CD4-positive, CD25-positive, alpha-beta regulatory T cell (primary cell): ENCODE measurements at regions not wholly inside any gene's neighbourhood (a gene's known extent, or its start where the extent isn't known, plus 50 kb on each side); places are given as distances from the start of the nearest gene placed in this dataset.

Experiments
- ATAC-seq, 2 donors: fragments of 150-1000 bp; cut with Tn5 transposase; one replicate each; pipeline ENCODE4 v1.10.0; 2021; ENCODE audit warnings: low read depth in 2 of 2, moderate number of reproducible peaks in 2 of 2, moderate library complexity in 1 of 2
- DNase-seq, 3 donors: peaks; one replicate each; pipeline versions ENCODE4 v3.0.0 to v3.0.0-alpha.2; 2012 to 2022; ENCODE audit warnings: mixed read lengths in 1 of 3
- H3K27ac ChIP-seq: one replicate; pipeline ENCODE4 v1.7.0; 2013; ENCODE audit warnings: mild to moderate bottlenecking, low read length; ENCODE audit not compliant: insufficient read depth, poor library complexity, severe bottlenecking
- H3K27me3 ChIP-seq: one replicate; pipeline ENCODE4 v1.7.0; 2013; ENCODE audit warnings: low read length; ENCODE audit not compliant: control insufficient read depth, insufficient read depth
- H3K36me3 ChIP-seq: one replicate; pipeline ENCODE4 v1.7.0; 2013; ENCODE audit warnings: mild to moderate bottlenecking, low read length, moderate library complexity; ENCODE audit not compliant: control insufficient read depth, insufficient read depth
- H3K4me1 ChIP-seq: 2 replicates; pipeline ENCODE4 v1.7.0; 2013; ENCODE audit warnings: mild to moderate bottlenecking, low read length; ENCODE audit not compliant: insufficient read depth, control insufficient read depth, poor library complexity, severe bottlenecking
- H3K4me3 ChIP-seq: one replicate; pipeline ENCODE4 v1.7.0; 2013; ENCODE audit warnings: low read depth, mild to moderate bottlenecking, low read length, moderate library complexity
- H3K9me3 ChIP-seq, 2 experiments: 1 replicate in 1 of 2; 2 replicates in 1 of 2; pipeline ENCODE4 v1.7.0; 2013; ENCODE audit warnings: low read length in 2 of 2, mild to moderate bottlenecking in 1 of 2, moderate library complexity in 1 of 2; ENCODE audit not compliant: control insufficient read depth in 2 of 2
- H3K27ac Mint-ChIP-seq, 3 donors: one replicate each; pipeline ENCODE4 v1.8.0; 2020 to 2022; ENCODE audit warnings: mild to moderate bottlenecking in 3 of 3, mixed read lengths in 3 of 3, moderate library complexity in 2 of 3
- H3K27me3 Mint-ChIP-seq: one replicate; pipeline ENCODE4 v1.8.0; 2022; ENCODE audit warnings: mild to moderate bottlenecking, mixed read lengths
- H3K36me3 Mint-ChIP-seq: one replicate; pipeline ENCODE4 v1.8.0; 2020; ENCODE audit warnings: mixed read lengths
- H3K4me1 Mint-ChIP-seq, 4 donors: one replicate each; pipeline ENCODE4 v1.8.0; 2020 to 2022; ENCODE audit warnings: mixed read lengths in 4 of 4, mild to moderate bottlenecking in 1 of 4
- H3K4me3 Mint-ChIP-seq, 4 donors: one replicate each; pipeline ENCODE4 v1.8.0; 2020 to 2022; ENCODE audit warnings: mild to moderate bottlenecking in 4 of 4, mixed read lengths in 4 of 4, moderate library complexity in 3 of 4
- H3K9me3 Mint-ChIP-seq, 7 donors: one replicate each; pipeline ENCODE4 v1.8.0; 2020 to 2022; ENCODE audit warnings: mixed read lengths in 7 of 7, mild to moderate bottlenecking in 3 of 7, moderate library complexity in 2 of 7

- no peaks in the 10 kb centered on the region for H3K9me3 ChIP-seq
- H3K27me3 ChIP-seq = no peaks in the 10 kb centered on the region
- H3K27me3 Mint-ChIP-seq = no peaks in the 10 kb centered on the region
- ATAC-seq = no peak
- peak overlapping the region in 1 of 3 donors; percentile 13 for H3K27ac Mint-ChIP-seq
- H3K4me3 Mint-ChIP-seq = no peak overlapping the region
- H3K4me1 Mint-ChIP-seq = no peaks in the 10 kb centered on the region
- H3K27ac ChIP-seq = no peak overlapping the region
- H3K36me3 Mint-ChIP-seq = no peaks in the 10 kb centered on the region
- no peaks in the 10 kb centered on the region for H3K36me3 ChIP-seq
- H3K4me3 ChIP-seq = no peak overlapping the region
- H3K9me3 Mint-ChIP-seq = peaks cover 0 to 2% (median 0%) of the 10 kb centered on the region in 7 donors
- H3K4me1 ChIP-seq = no peaks in the 10 kb centered on the region
- no peak for DNase-seq
Observed at GRCh38 chr5:74173665-74174064, 466.9 kb downstream of the ENC1 start.

GRCh38 chr5:74173241-74173640, 467.3 kb downstream of the ENC1 start:
- no peaks in the 10 kb centered on the region for H3K9me3 ChIP-seq
- DNase-seq = no peak
- Mint-ChIP-seq H3K27me3 (no peaks in the 10 kb centered on the region), H3K9me3 (peaks cover 0 to 2% (median 0%) of the 10 kb centered on the region in 7 donors), H3K4me3 (no peak overlapping the region), H3K36me3 (no peaks in the 10 kb centered on the region), H3K27ac (peak overlapping the region in 1 of 3 donors; percentile 13), H3K4me1 (no peaks in the 10 kb centered on the region)
- no peaks in the 10 kb centered on the region for H3K4me1 ChIP-seq
- ATAC-seq = no peak
- H3K36me3 ChIP-seq = no peaks in the 10 kb centered on the region
- no peaks in the 10 kb centered on the region for H3K27me3 ChIP-seq
- H3K27ac ChIP-seq = no peak overlapping the region
- H3K4me3 ChIP-seq = no peak overlapping the region

- H3K4me3 ChIP-seq = no peak overlapping the region
- no peaks in the 10 kb centered on the region for H3K9me3 ChIP-seq
- H3K4me1 ChIP-seq = no peaks in the 10 kb centered on the region
- H3K27me3 ChIP-seq = no peaks in the 10 kb centered on the region
- H3K36me3 ChIP-seq = no peaks in the 10 kb centered on the region
- Mint-ChIP-seq H3K27ac (peak overlapping the region in 1 of 3 donors; percentile 69), H3K27me3 (peaks cover 6% of the 10 kb centered on the region), H3K4me3 (no peak overlapping the region), H3K9me3 (no peaks in the 10 kb centered on the region), H3K36me3 (no peaks in the 10 kb centered on the region), H3K4me1 (no peaks in the 10 kb centered on the region)
- no peak overlapping the region for H3K27ac ChIP-seq
- no peak for ATAC-seq
- no peak for DNase-seq
Observed at GRCh38 chr5:74169701-74170100, 470.8 kb downstream of the ENC1 start.

GRCh38 chr5:74167930-74168315, 472.6 kb downstream of the ENC1 start:
- no peaks in the 10 kb centered on the region for H3K36me3 ChIP-seq
- H3K4me3 Mint-ChIP-seq = no peak overlapping the region
- peaks cover 6% of the 10 kb centered on the region for H3K27me3 Mint-ChIP-seq
- H3K4me1 Mint-ChIP-seq = no peaks in the 10 kb centered on the region
- no peaks in the 10 kb centered on the region for H3K9me3 Mint-ChIP-seq
- H3K27me3 ChIP-seq = no peaks in the 10 kb centered on the region
- DNase-seq = no peak
- no peaks in the 10 kb centered on the region for H3K36me3 Mint-ChIP-seq
- H3K27ac ChIP-seq = no peak overlapping the region
- no peak for ATAC-seq
- H3K4me1 ChIP-seq = no peaks in the 10 kb centered on the region
- H3K27ac Mint-ChIP-seq = no peak overlapping the region
- no peak overlapping the region for H3K4me3 ChIP-seq
- H3K9me3 ChIP-seq = no peaks in the 10 kb centered on the region

GRCh38 chr5:74167206-74167929, 473.2 kb downstream of the ENC1 start:
- Mint-ChIP-seq H3K27ac (no peak overlapping the region), H3K27me3 (peaks cover 9% of the 10 kb centered on the region), H3K36me3 (no peaks in the 10 kb centered on the region), H3K4me1 (no peaks in the 10 kb centered on the region), H3K9me3 (no peaks in the 10 kb centered on the region), H3K4me3 (no peak overlapping the region)
- H3K9me3 ChIP-seq = no peaks in the 10 kb centered on the region
- no peaks in the 10 kb centered on the region for H3K27me3 ChIP-seq
- no peak for ATAC-seq
- H3K4me3 ChIP-seq = no peak overlapping the region
- no peaks in the 10 kb centered on the region for H3K4me1 ChIP-seq
- no peak overlapping the region for H3K27ac ChIP-seq
- DNase-seq = no peak
- no peaks in the 10 kb centered on the region for H3K36me3 ChIP-seq

GRCh38 chr5:74166064-74166463, 474.5 kb downstream of the ENC1 start:
- H3K27me3 Mint-ChIP-seq = peaks cover 9% of the 10 kb centered on the region
- H3K27ac ChIP-seq = no peak overlapping the region
- H3K9me3 ChIP-seq = no peaks in the 10 kb centered on the region

GRCh38 chr5:74164725-74165235, 475.7 kb downstream of the ENC1 start:
- Mint-ChIP-seq H3K36me3 (no peaks in the 10 kb centered on the region), H3K27me3 (peaks cover 9% of the 10 kb centered on the region), H3K9me3 (peaks cover 0 to 1% (median 0%) of the 10 kb centered on the region in 7 donors), H3K4me1 (no peaks in the 10 kb centered on the region), H3K4me3 (no peak overlapping the region), H3K27ac (peak overlapping the region in 1 of 3 donors; percentile 74)
- no peak for DNase-seq
- Histone ChIP-seq H3K36me3 (no peaks in the 10 kb centered on the region), H3K4me1 (no peaks in the 10 kb centered on the region), H3K27me3 (peaks cover 3% of the 10 kb centered on the region), H3K27ac (no peak overlapping the region), H3K4me3 (no peak overlapping the region), H3K9me3 (no peaks in the 10 kb centered on the region)
- no peak for ATAC-seq

More at GRCh38 chr5:74166064-74166463, 474.5 kb downstream of the ENC1 start:
- DNase-seq (no peak), ATAC-seq (no peak)
- no peak overlapping the region for H3K4me3 Mint-ChIP-seq
- no peaks in the 10 kb centered on the region for H3K9me3 Mint-ChIP-seq
- no peaks in the 10 kb centered on the region for H3K36me3 ChIP-seq
- peaks cover 3% of the 10 kb centered on the region for H3K27me3 ChIP-seq
- no peak overlapping the region for H3K27ac Mint-ChIP-seq
- H3K4me3 ChIP-seq = no peak overlapping the region
- H3K36me3 Mint-ChIP-seq = no peaks in the 10 kb centered on the region
- no peaks in the 10 kb centered on the region for H3K4me1 ChIP-seq
- H3K4me1 Mint-ChIP-seq = no peaks in the 10 kb centered on the region

- Mint-ChIP-seq H3K36me3 (no peaks in the 10 kb centered on the region), H3K4me1 (peaks cover 0 to 1% (median 0%) of the 10 kb centered on the region in 4 donors), H3K9me3 (peaks cover 0 to 1% (median 0%) of the 10 kb centered on the region in 7 donors), H3K27me3 (peaks cover 13% of the 10 kb centered on the region), H3K27ac (no peak overlapping the region), H3K4me3 (no peak overlapping the region)
- no peaks in the 10 kb centered on the region for H3K9me3 ChIP-seq
- H3K4me3 ChIP-seq = no peak overlapping the region
- H3K27me3 ChIP-seq = peaks cover 3% of the 10 kb centered on the region
- H3K36me3 ChIP-seq = no peaks in the 10 kb centered on the region
- ATAC-seq (no peak), DNase-seq (no peak)
- H3K27ac ChIP-seq = no peak overlapping the region
- H3K4me1 ChIP-seq = no peaks in the 10 kb centered on the region
Observed at GRCh38 chr5:74162524-74162923, 478.0 kb downstream of the ENC1 start.
